HL-60 (cell line): ENCODE measurements at regions not wholly inside any gene's neighbourhood (a gene's known extent, or its start where the extent isn't known, plus 50 kb on each side); places are given as distances from the start of the nearest gene placed in this dataset.
"Not testable (repeated sequence)": the region's sequence is repeated elsewhere in the genome, so short reads cannot be mapped to it uniquely, and the experiment has no call there.

Experiments used
- DNase-seq, 2 experiments: peaks; one replicate each; pipeline ENCODE4 v3.0.0-alpha.2; 2010 to 2020; ENCODE audit warnings: low read depth in 1 of 2, low spot score in 1 of 2
- H3K27ac ChIP-seq: fragments of 250-450 bp; sonication (Bioruptor Pico); replicated peaks from 2 replicates; pipeline ENCODE4 v1.5.1; 2020; ENCODE audit warnings: mild to moderate bottlenecking, moderate library complexity
- H3K27me3 ChIP-seq: fragments of 250-450 bp; sonication (Bioruptor Pico); 2 replicates; pipeline ENCODE4 v1.5.1; 2021; ENCODE audit warnings: mild to moderate bottlenecking, moderate library complexity; ENCODE audit not compliant: insufficient read depth, poor library complexity, severe bottlenecking
- H3K4me3 ChIP-seq: replicated peaks from 2 replicates; pipeline ENCODE4 v1.5.1; 2011; ENCODE audit warnings: mild to moderate bottlenecking, control low read depth, low read length; ENCODE audit not compliant: insufficient read depth
- GABPA ChIP-seq: IDR thresholded peaks from 2 replicates; pipeline ENCODE4 v1.6.1; 2012; ENCODE audit warnings: low read depth
- POLR2AphosphoS5 ChIP-seq: IDR thresholded peaks from 2 replicates; pipeline ENCODE4 v1.6.1; 2012; ENCODE audit warnings: low read depth
- SPI1 ChIP-seq: IDR thresholded peaks from 2 replicates; pipeline ENCODE4 v1.6.1; 2012; ENCODE audit warnings: low read depth, mild to moderate bottlenecking, borderline replicate concordance
- TF ChIP-seq, protein P1 (sequence below): IDR thresholded peaks from 2 replicates; pipeline ENCODE4 v1.6.1; 2012; ENCODE audit warnings: low read depth; ENCODE audit not compliant: insufficient replicate concordance
- TF ChIP-seq, protein P2 (sequence below): IDR thresholded peaks from one replicate; pipeline ENCODE4 v1.5.1; 2011; ENCODE audit warnings: low read length, control low read depth, inconsistent platforms; ENCODE audit not compliant: insufficient read depth

DNA sequence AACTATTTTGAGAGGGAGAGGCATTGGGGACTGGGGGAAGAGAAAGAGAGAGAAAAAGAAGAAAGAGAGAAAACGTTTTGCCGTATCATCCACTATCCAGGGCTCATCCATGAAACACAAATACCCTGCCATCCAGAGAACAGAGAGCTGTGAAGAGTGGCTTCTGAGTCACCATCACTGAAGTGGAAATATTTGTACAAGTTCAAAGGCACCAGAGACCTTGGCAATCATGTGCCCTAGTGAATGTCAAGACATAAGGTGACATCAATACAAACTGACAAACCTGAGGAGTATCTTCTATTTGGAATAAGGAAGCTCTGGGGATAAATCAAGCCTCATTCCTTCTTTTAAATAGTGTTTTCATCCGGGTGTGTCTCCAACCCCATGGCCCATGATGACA is 197.2 kb upstream of the PROX1 start:
- TF ChIP-seq, protein P1, sequence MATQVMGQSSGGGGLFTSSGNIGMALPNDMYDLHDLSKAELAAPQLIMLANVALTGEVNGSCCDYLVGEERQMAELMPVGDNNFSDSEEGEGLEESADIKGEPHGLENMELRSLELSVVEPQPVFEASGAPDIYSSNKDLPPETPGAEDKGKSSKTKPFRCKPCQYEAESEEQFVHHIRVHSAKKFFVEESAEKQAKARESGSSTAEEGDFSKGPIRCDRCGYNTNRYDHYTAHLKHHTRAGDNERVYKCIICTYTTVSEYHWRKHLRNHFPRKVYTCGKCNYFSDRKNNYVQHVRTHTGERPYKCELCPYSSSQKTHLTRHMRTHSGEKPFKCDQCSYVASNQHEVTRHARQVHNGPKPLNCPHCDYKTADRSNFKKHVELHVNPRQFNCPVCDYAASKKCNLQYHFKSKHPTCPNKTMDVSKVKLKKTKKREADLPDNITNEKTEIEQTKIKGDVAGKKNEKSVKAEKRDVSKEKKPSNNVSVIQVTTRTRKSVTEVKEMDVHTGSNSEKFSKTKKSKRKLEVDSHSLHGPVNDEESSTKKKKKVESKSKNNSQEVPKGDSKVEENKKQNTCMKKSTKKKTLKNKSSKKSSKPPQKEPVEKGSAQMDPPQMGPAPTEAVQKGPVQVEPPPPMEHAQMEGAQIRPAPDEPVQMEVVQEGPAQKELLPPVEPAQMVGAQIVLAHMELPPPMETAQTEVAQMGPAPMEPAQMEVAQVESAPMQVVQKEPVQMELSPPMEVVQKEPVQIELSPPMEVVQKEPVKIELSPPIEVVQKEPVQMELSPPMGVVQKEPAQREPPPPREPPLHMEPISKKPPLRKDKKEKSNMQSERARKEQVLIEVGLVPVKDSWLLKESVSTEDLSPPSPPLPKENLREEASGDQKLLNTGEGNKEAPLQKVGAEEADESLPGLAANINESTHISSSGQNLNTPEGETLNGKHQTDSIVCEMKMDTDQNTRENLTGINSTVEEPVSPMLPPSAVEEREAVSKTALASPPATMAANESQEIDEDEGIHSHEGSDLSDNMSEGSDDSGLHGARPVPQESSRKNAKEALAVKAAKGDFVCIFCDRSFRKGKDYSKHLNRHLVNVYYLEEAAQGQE: no peak
- TF ChIP-seq GABPA: no peak
- no peak for TF ChIP-seq SPI1
- TF ChIP-seq, protein P2, sequence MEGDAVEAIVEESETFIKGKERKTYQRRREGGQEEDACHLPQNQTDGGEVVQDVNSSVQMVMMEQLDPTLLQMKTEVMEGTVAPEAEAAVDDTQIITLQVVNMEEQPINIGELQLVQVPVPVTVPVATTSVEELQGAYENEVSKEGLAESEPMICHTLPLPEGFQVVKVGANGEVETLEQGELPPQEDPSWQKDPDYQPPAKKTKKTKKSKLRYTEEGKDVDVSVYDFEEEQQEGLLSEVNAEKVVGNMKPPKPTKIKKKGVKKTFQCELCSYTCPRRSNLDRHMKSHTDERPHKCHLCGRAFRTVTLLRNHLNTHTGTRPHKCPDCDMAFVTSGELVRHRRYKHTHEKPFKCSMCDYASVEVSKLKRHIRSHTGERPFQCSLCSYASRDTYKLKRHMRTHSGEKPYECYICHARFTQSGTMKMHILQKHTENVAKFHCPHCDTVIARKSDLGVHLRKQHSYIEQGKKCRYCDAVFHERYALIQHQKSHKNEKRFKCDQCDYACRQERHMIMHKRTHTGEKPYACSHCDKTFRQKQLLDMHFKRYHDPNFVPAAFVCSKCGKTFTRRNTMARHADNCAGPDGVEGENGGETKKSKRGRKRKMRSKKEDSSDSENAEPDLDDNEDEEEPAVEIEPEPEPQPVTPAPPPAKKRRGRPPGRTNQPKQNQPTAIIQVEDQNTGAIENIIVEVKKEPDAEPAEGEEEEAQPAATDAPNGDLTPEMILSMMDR: no peak
- TF ChIP-seq POLR2AphosphoS5: no peak
- no peak for DNase-seq
- Histone ChIP-seq H3K27ac (no peak overlapping the region), H3K27me3 (peaks cover 4% of the 10 kb centered on the region), H3K4me3 (no peak overlapping the region)

DNA sequence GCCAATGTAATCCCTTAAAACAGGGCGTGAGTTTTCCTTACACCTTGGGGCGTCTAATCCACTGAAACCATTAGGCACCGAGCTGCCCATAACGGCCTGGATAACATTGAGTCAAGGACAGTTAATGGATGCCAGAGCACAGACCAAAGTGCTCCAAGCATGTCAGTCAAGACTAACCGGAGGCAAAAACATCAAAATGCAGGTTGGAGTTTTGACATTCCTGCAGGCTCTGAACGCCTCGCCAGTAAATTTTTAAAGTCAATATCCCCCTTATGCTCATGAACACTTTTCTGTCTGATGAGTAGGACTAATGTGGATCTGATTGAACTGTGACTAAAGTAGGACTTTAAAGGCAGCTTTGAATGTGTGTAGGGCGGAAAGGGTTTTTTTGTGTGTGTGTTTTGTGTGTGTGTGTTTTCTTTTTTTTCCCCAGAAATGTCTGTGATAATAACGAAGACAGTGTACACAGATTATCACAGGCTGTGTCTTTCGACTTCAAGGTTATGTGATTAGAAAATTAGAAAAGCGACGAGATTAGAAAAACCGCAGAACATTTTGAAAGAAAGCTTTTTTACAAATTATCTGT is 194.2 kb upstream of the PROX1 start:
- TF ChIP-seq POLR2AphosphoS5 (no peak), SPI1 (no peak), GABPA (no peak)
- TF ChIP-seq, protein P2: no peak
- TF ChIP-seq, protein P1: no peak
- Histone ChIP-seq H3K4me3 (no peak overlapping the region), H3K27ac (no peak overlapping the region), H3K27me3 (peaks cover 9% of the 10 kb centered on the region)
- no peak for DNase-seq

DNA sequence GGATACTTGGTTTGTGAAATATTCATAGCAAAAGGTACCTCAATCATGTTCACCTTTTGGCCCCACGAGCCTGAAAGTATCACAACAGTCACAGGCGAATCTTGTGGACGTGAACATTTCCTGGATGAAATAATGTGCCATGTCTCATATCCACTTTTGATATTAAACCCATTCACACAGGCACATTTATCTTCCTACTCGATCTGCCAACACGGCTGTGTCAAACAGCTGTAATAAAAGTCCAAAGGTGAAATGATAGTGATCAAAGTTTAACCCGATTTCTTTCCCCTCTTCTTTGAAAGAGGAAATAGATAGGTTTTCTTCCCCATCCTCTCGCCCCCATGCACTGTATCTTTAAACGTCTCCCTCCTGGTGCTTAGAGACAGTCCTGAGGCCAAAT is 191.2 kb upstream of the PROX1 start:
- Histone ChIP-seq H3K27me3 (peaks cover 7% of the 10 kb centered on the region), H3K27ac (no peak overlapping the region), H3K4me3 (no peak overlapping the region)
- no peak for DNase-seq
- TF ChIP-seq POLR2AphosphoS5 (no peak), SPI1 (no peak), GABPA (no peak)
- TF ChIP-seq, protein P2: no peak
- TF ChIP-seq, protein P1: no peak

DNA sequence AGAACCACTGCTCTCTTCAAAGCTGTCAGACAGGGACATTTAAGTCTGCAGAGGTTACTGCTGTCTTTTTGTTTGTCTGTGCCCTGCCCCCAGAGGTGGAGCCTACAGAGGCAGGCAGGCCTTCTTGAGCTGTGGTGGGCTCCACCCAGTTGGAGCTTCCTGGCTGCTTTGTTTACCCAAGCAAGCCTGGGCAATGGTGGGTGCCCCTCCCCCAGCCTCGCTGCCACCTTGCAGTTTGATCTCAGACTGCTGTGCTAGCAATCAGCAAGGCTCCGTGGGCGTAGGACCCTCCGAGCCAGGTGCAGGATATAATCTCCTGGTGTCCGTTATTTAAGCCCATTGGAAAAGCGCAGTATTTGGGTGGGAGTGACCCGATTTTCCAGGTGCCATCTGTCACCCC is 179.5 kb upstream of the PROX1 start:
- H3K27ac ChIP-seq, H3K4me3 ChIP-seq, H3K27me3 ChIP-seq, DNase-seq: not testable (repeated sequence)
